ENCODE measurements at regions not wholly inside any gene's neighbourhood (a gene's known extent, or its start where the extent isn't known, plus 50 kb on each side); places are given as distances from the start of the nearest gene placed in this dataset.

GRCh38 chr12:93231938-93232337, 145.8 kb upstream of the NUDT4 start:
- TF ChIP-seq CTCF (IDR thresholded peaks at IDR 0.05) (no peak), POLR2A (IDR thresholded peaks at IDR 0.05) (no peak)
